Peyer's patch (tissue), 4 donors: ENCODE measurements at regions not wholly inside any gene's neighbourhood (a gene's known extent, or its start where the extent isn't known, plus 50 kb on each side); places are given as distances from the start of the nearest gene placed in this dataset.

Experiments used
- DNase-seq, 3 donors: peaks; one replicate each; pipeline ENCODE4 v3.0.0-alpha.2; 2017 to 2019
- H3K27ac ChIP-seq, 4 donors: fragments of 200-600 bp; sonication (generic); one replicate each; pipeline ENCODE4 v1.5.1; 2016 to 2019
- H3K27me3 ChIP-seq, 2 donors: fragments of 200-600 bp; sonication (generic); one replicate each; pipeline ENCODE4 v1.5.1; 2019
- H3K36me3 ChIP-seq, 3 donors: fragments of 200-600 bp; sonication (generic); one replicate each; pipeline ENCODE4 v1.5.1; 2016 to 2019
- H3K4me1 ChIP-seq, 4 donors: fragments of 200-600 bp; sonication (generic); one replicate each; pipeline ENCODE4 v1.5.1; 2016 to 2019
- H3K4me3 ChIP-seq, 4 donors: fragments of 200-600 bp; sonication (generic); 1 replicate in 3 of 4; 2 replicates in 1 of 4; pipeline ENCODE4 v1.5.1; 2016 to 2019; ENCODE audit warnings: mild to moderate bottlenecking in 1 of 4
- H3K9me3 ChIP-seq, 4 donors: fragments of 200-600 bp; sonication (generic); one replicate each; pipeline ENCODE4 v1.5.1; 2016 to 2019; ENCODE audit warnings: mild to moderate bottlenecking in 1 of 4
- CTCF ChIP-seq, 6 experiments: fragments of 450-650 bp in 4 of 6; fragments of 200-600 bp in 2 of 6; sonication (generic) in 1 of 6; IDR thresholded peaks; one replicate each; pipeline ENCODE4 v1.5.1; 2017 to 2019; ENCODE audit warnings: antibody characterized with exemption in 6 of 6, mild to moderate bottlenecking in 3 of 6, moderate library complexity in 1 of 6
- POLR2A ChIP-seq, 2 donors: fragments of 450-650 bp; IDR thresholded peaks; one replicate each; pipeline ENCODE4 v1.5.1; 2017; ENCODE audit warnings: antibody characterized with exemption in 2 of 2, mild to moderate bottlenecking in 2 of 2, moderate library complexity in 2 of 2

DNA sequence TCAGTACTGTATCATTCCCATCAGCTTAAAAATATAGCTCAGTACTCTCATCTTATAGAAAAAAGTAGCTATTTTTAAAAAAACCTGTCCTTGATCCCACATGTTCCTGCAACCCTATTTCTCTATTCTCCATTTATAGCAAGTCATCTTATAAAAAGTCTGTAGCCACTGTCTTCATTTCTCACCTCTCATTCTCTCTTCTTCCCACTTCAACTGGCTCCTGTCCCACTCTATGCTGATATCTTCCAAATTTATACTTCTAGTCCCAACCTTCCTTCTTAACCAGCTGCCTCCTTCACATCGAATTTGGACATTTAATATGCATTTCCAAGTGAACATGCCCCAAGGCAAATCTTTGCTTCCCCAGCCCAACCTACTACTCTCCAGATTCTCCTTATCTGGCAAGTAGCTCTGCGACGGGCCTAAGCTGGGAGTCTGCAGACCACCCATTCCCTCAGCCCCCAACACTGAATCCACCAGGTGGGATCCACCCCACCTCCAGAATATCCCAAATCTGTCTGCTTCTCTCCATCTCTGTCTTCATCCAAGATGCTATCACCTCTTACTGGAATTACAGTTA lies 52.0 kb upstream of the TANC2 start:
- H3K9me3 ChIP-seq = no peaks in the 10 kb centered on the region
- H3K36me3 ChIP-seq = no peaks in the 10 kb centered on the region
- no peak overlapping the region for H3K4me3 ChIP-seq
- H3K4me1 ChIP-seq = no peaks in the 10 kb centered on the region
- H3K27me3 ChIP-seq = no peaks in the 10 kb centered on the region
- H3K27ac ChIP-seq = no peak overlapping the region
- TF ChIP-seq POLR2A (IDR thresholded peaks at IDR 0.05) (no peak), CTCF (IDR thresholded peaks at IDR 0.05) (no peak)
- DNase-seq = no peak

GRCh38 chr17:62912363-62912762 lies 53.7 kb upstream of the TANC2 start:
- DNase-seq = no peak
- Histone ChIP-seq H3K9me3 (no peaks in the 10 kb centered on the region), H3K36me3 (no peaks in the 10 kb centered on the region), H3K27ac (no peak overlapping the region), H3K27me3 (no peaks in the 10 kb centered on the region), H3K4me1 (no peaks in the 10 kb centered on the region), H3K4me3 (no peak overlapping the region)
- TF ChIP-seq CTCF (IDR thresholded peaks at IDR 0.05) = no peak
- TF ChIP-seq POLR2A (IDR thresholded peaks at IDR 0.05) = no peak

- H3K9me3 ChIP-seq = no peaks in the 10 kb centered on the region
- no peak for DNase-seq
- no peak overlapping the region for H3K27ac ChIP-seq
- no peaks in the 10 kb centered on the region for H3K27me3 ChIP-seq
- no peaks in the 10 kb centered on the region for H3K36me3 ChIP-seq
- H3K4me3 ChIP-seq = no peak overlapping the region
- TF ChIP-seq POLR2A (IDR thresholded peaks at IDR 0.05) = no peak
- TF ChIP-seq CTCF (IDR thresholded peaks at IDR 0.05) = no peak
- no peaks in the 10 kb centered on the region for H3K4me1 ChIP-seq
These were observed 54.9 kb upstream of the TANC2 start for GRCh38 chr17:62911114-62911513.

DNA sequence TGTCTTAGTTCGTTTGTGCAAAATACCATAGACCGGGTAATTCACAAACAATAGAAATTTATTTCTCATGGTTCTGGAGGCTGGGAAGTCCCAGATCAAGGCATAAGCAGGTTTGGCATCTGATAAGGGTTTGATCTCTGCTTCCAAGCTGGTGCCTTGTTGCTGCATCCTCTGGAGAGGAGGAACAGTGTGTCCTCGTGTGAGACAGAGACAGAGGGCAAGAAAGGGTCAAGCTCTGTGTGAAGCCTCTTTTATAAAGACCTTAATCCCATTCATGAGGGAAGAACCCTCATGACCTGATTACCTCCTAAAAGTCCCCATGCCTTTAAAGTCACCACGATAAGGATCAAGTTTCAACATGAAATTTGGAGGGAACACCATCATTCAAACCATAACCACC lies 55.8 kb upstream of the TANC2 start:
- Histone ChIP-seq H3K27ac (no peak overlapping the region), H3K4me1 (no peaks in the 10 kb centered on the region), H3K36me3 (no peaks in the 10 kb centered on the region), H3K27me3 (no peaks in the 10 kb centered on the region), H3K4me3 (no peak overlapping the region), H3K9me3 (no peaks in the 10 kb centered on the region)
- no peak for DNase-seq
- no peak for TF ChIP-seq POLR2A (IDR thresholded peaks at IDR 0.05)
- no peak for TF ChIP-seq CTCF (IDR thresholded peaks at IDR 0.05)

GRCh38 chr17:62907961-62908360 lies 58.1 kb upstream of the TANC2 start:
- Histone ChIP-seq H3K36me3 (no peaks in the 10 kb centered on the region), H3K4me3 (no peak overlapping the region), H3K27me3 (no peaks in the 10 kb centered on the region), H3K4me1 (no peaks in the 10 kb centered on the region), H3K27ac (no peak overlapping the region), H3K9me3 (no peaks in the 10 kb centered on the region)
- TF ChIP-seq CTCF (IDR thresholded peaks at IDR 0.05) (no peak), POLR2A (IDR thresholded peaks at IDR 0.05) (no peak)
- DNase-seq = no peak

DNA sequence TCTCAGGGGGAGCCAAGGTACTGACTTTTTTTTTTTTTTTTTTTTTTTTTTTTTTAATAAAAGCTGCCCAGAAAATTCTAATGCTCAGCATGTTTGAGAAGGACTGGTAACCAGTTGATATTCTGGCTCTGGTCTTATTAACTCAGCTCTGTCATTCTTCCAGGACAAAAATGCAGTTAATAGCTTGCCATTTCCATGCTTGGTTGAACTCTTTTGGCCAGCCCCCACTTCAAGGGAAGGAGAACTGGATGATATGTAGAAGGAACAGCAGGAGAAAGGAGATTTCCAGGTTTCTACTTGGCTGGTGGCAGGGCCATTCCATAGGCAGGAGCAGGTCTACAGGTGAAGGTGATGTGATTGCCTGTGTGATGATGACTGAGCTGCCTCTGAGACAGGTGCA lies 59.2 kb upstream of the TANC2 start:
- no peak overlapping the region for H3K27ac ChIP-seq
- H3K9me3 ChIP-seq = no peaks in the 10 kb centered on the region
- no peak overlapping the region for H3K4me3 ChIP-seq
- no peak for DNase-seq
- TF ChIP-seq POLR2A (IDR thresholded peaks at IDR 0.05) (no peak), CTCF (IDR thresholded peaks at IDR 0.05) (no peak)
- no peaks in the 10 kb centered on the region for H3K36me3 ChIP-seq
- no peaks in the 10 kb centered on the region for H3K27me3 ChIP-seq
- no peaks in the 10 kb centered on the region for H3K4me1 ChIP-seq
